Liver (tissue), 7 donors: ENCODE measurements at regions not wholly inside any gene's neighbourhood (a gene's known extent, or its start where the extent isn't known, plus 50 kb on each side); places are given as distances from the start of the nearest gene placed in this dataset.

ENCODE experiments used
- DNase-seq: peaks from one replicate; pipeline ENCODE4 v3.0.0-alpha.2; 2017; ENCODE audit warnings: low spot score
- H3K27ac ChIP-seq, 2 donors: one replicate each; pipeline ENCODE4 v1.7.0; 2013; ENCODE audit warnings: inconsistent platforms in 2 of 2, low read length in 2 of 2, control low read depth in 1 of 2, low read depth in 1 of 2, mild to moderate bottlenecking in 1 of 2
- H3K27me3 ChIP-seq, 4 donors: one replicate each; pipeline versions ENCODE4 v1.6.1 to v1.7.0; 2013; ENCODE audit warnings: low read length in 3 of 4, inconsistent platforms in 1 of 4, mild to moderate bottlenecking in 1 of 4, moderate library complexity in 1 of 4; ENCODE audit not compliant: control insufficient read depth in 4 of 4, insufficient read depth in 4 of 4
- H3K36me3 ChIP-seq, 4 donors: one replicate each; pipeline versions ENCODE4 v1.6.1 to v1.7.0; 2013; ENCODE audit warnings: low read length in 3 of 4, mild to moderate bottlenecking in 3 of 4, low read depth in 1 of 4, moderate library complexity in 1 of 4; ENCODE audit not compliant: control insufficient read depth in 4 of 4, insufficient read depth in 3 of 4
- H3K4me1 ChIP-seq, 4 donors: one replicate each; pipeline versions ENCODE4 v1.6.1 to v1.7.0; 2013; ENCODE audit warnings: low read length in 3 of 4, mild to moderate bottlenecking in 3 of 4, moderate library complexity in 1 of 4; ENCODE audit not compliant: control insufficient read depth in 4 of 4, insufficient read depth in 4 of 4
- H3K4me3 ChIP-seq, 3 donors: one replicate each; pipeline versions ENCODE4 v1.6.1 to v1.7.0; 2013; ENCODE audit warnings: low read length in 3 of 3, control low read depth in 1 of 3, low read depth in 1 of 3, mild to moderate bottlenecking in 1 of 3
- H3K9ac ChIP-seq, 2 donors: one replicate each; pipeline ENCODE4 v1.7.0; 2013; ENCODE audit warnings: low read length in 2 of 2, mild to moderate bottlenecking in 2 of 2, moderate library complexity in 2 of 2, control low read depth in 1 of 2, low read depth in 1 of 2
- H3K9me3 ChIP-seq, 4 donors: one replicate each; pipeline versions ENCODE4 v1.6.1 to v1.7.0; 2013; ENCODE audit warnings: low read length in 3 of 4; ENCODE audit not compliant: control insufficient read depth in 4 of 4
- EGR1 ChIP-seq, 2 donors: IDR thresholded peaks; 2 replicates each; pipeline ENCODE4 v1.6.1; 2016 to 2018; ENCODE audit warnings: antibody characterized with exemption in 2 of 2, low read depth in 2 of 2
- FOXA1 ChIP-seq: IDR thresholded peaks from 2 replicates; pipeline ENCODE4 v1.6.1; 2016; ENCODE audit warnings: antibody characterized with exemption
- FOXA2 ChIP-seq: IDR thresholded peaks from 2 replicates; pipeline ENCODE4 v1.6.1; 2016; ENCODE audit warnings: antibody characterized with exemption
- GABPA ChIP-seq, 2 donors: IDR thresholded peaks in 1 of 2; conservative IDR thresholded peaks in 1 of 2; 2 replicates each; pipeline ENCODE4 v1.6.1; 2016; ENCODE audit warnings: antibody characterized with exemption in 2 of 2, mild to moderate bottlenecking in 1 of 2, moderate library complexity in 1 of 2
- HNF4A ChIP-seq, 2 donors: conservative IDR thresholded peaks; 2 replicates each; pipeline ENCODE4 v1.6.1; 2016; ENCODE audit warnings: antibody characterized with exemption in 2 of 2, mild to moderate bottlenecking in 2 of 2
- HNF4G ChIP-seq: IDR thresholded peaks from 2 replicates; pipeline ENCODE4 v1.6.1; 2016; ENCODE audit warnings: antibody characterized with exemption
- JUND ChIP-seq, 2 donors: IDR thresholded peaks; 2 replicates each; pipeline ENCODE4 v1.6.1; 2016; ENCODE audit warnings: antibody characterized with exemption in 2 of 2
- MAX ChIP-seq: IDR thresholded peaks from 2 replicates; pipeline ENCODE4 v1.6.1; 2016; ENCODE audit warnings: antibody characterized with exemption
- NR2F2 ChIP-seq: IDR thresholded peaks from 2 replicates; pipeline ENCODE4 v1.6.1; 2016; ENCODE audit warnings: antibody characterized with exemption
- RAD21 ChIP-seq, 2 donors: IDR thresholded peaks; 2 replicates each; pipeline ENCODE4 v1.6.1; 2016; ENCODE audit warnings: antibody characterized with exemption in 2 of 2, mild to moderate bottlenecking in 2 of 2
- REST ChIP-seq: IDR thresholded peaks from 2 replicates; pipeline ENCODE4 v1.6.1; 2016; ENCODE audit warnings: antibody characterized with exemption, mild to moderate bottlenecking
- RXRA ChIP-seq, 2 donors: IDR thresholded peaks; 2 replicates each; pipeline ENCODE4 v1.6.1; 2017 to 2018; ENCODE audit warnings: antibody characterized with exemption in 2 of 2, mild to moderate bottlenecking in 1 of 2
- SP1 ChIP-seq: IDR thresholded peaks from 2 replicates; pipeline ENCODE4 v1.6.1; 2018; ENCODE audit warnings: antibody characterized with exemption, mild to moderate bottlenecking
- TAF1 ChIP-seq: conservative IDR thresholded peaks from 2 replicates; pipeline ENCODE4 v1.6.1; 2016; ENCODE audit warnings: antibody characterized with exemption, mild to moderate bottlenecking
- YY1 ChIP-seq: IDR thresholded peaks from 2 replicates; pipeline ENCODE4 v1.6.1; 2016; ENCODE audit warnings: antibody characterized with exemption, mild to moderate bottlenecking
- ZBTB33 ChIP-seq: IDR thresholded peaks from 2 replicates; pipeline ENCODE4 v1.6.1; 2016; ENCODE audit warnings: antibody characterized with exemption
- WGBS: extraction: QIAGEN DNeasy Blood & Tissue Kit; methylation state at CpG from one replicate; pipeline ENCODE4 v1.1.7; 2013; 5-methylcytosine and 5-hydroxymethylcytosine counted together
- TF ChIP-seq, protein P1 (sequence below): IDR thresholded peaks from 2 replicates; pipeline ENCODE4 v1.6.1; 2016; ENCODE audit warnings: antibody characterized with exemption
- donor health status: healthy.
- donor health status: healthy.
- donor health status: healthy.
- donor health status: healthy.

DNA sequence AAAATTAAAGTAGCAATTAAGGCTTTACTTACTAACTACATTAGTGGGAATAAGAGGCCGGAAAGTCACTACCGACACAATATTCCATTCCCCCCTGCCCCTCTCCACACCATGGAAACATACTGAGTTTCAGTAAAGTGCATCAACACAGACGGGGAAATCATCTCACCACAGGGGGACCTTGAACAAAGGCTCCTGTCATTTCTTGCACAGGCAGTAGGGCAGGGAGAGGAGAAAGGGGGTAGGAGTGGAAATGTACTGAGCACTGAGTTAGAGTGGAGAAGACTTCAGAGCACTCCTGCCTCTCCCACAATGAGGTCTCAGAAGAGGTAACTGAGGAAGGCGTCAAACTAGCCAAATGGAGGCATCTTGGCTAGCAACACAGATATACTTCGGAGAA lies 1426.9 kb upstream of the EYS start:
- Histone ChIP-seq H3K9ac (no peak overlapping the region), H3K36me3 (no peaks in the 10 kb centered on the region), H3K9me3 (no peaks in the 10 kb centered on the region), H3K27ac (no peak overlapping the region), H3K27me3 (peaks cover 0 to 3% (median 0%) of the 10 kb centered on the region in 4 donors), H3K4me3 (no peak overlapping the region), H3K4me1 (no peaks in the 10 kb centered on the region)
- TF ChIP-seq FOXA2 (no peak), HNF4G (no peak)
- no peak for DNase-seq
- 78% methylated on average over 5 of the region's 5 CpGs for WGBS

- DNase-seq, result no peak
- no peaks in the 10 kb centered on the region for H3K9me3 ChIP-seq
- H3K9ac ChIP-seq, result no peak overlapping the region
- no peak overlapping the region for H3K4me3 ChIP-seq
- H3K27ac ChIP-seq, result no peak overlapping the region
- no peaks in the 10 kb centered on the region for H3K36me3 ChIP-seq
- no peaks in the 10 kb centered on the region for H3K4me1 ChIP-seq
- no peak for TF ChIP-seq MAX
- no peak for TF ChIP-seq HNF4A (conservative IDR thresholded peaks at IDR 0.05)
- TF ChIP-seq YY1, result no peak
- no peak for TF ChIP-seq SP1
- no peak for TF ChIP-seq FOXA2
- no peak for TF ChIP-seq NR2F2
- TF ChIP-seq HNF4G, result no peak
- no peak for TF ChIP-seq TAF1
- no peak for TF ChIP-seq FOXA1
- no peak for TF ChIP-seq REST
- TF ChIP-seq GABPA (IDR thresholded peaks at IDR 0.05 in 1 of 2, conservative IDR thresholded peaks at IDR 0.05 in 1 of 2), result no peak
- TF ChIP-seq RXRA (IDR thresholded peaks at IDR 0.05), result no peak
- 81% methylated on average over 2 of the region's 2 CpGs for WGBS
- H3K27me3 ChIP-seq, result peaks cover 0 to 3% (median 0%) of the 10 kb centered on the region in 4 donors
These were observed 1424.8 kb upstream of the EYS start for GRCh38 chr6:67131827-67132226.

GRCh38 chr6:67129780-67130179 lies 1422.8 kb upstream of the EYS start:
- no peak overlapping the region for H3K9ac ChIP-seq
- peaks cover 0 to 3% (median 0%) of the 10 kb centered on the region in 4 donors for H3K27me3 ChIP-seq
- H3K9me3 ChIP-seq, result no peaks in the 10 kb centered on the region
- H3K4me1 ChIP-seq, result no peaks in the 10 kb centered on the region
- DNase-seq, result no peak
- WGBS, result 48% methylated on average over 4 of the region's 4 CpGs
- no peak overlapping the region for H3K27ac ChIP-seq
- no peak overlapping the region for H3K4me3 ChIP-seq
- TF ChIP-seq TAF1 (no peak), MAX (no peak), JUND (IDR thresholded peaks at IDR 0.05) (no peak), YY1 (no peak), SP1 (no peak), RAD21 (IDR thresholded peaks at IDR 0.05) (no peak), REST (no peak), EGR1 (IDR thresholded peaks at IDR 0.05; ENCODE audit: low read depth in 2 of 2) (no peak), ZBTB33 (no peak), NR2F2 (no peak)
- TF ChIP-seq, protein P1, sequence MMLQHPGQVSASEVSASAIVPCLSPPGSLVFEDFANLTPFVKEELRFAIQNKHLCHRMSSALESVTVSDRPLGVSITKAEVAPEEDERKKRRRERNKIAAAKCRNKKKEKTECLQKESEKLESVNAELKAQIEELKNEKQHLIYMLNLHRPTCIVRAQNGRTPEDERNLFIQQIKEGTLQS, result no peak
- H3K36me3 ChIP-seq, result no peaks in the 10 kb centered on the region
